NCI-H748 treated with DMSO at 0.1 percent for 48 hours (cell line): ENCODE measurements at regions not wholly inside any gene's neighbourhood (a gene's known extent, or its start where the extent isn't known, plus 50 kb on each side); places are given as distances from the start of the nearest gene placed in this dataset.
"Not testable (repeated sequence)": the region's sequence is repeated elsewhere in the genome, so short reads cannot be mapped to it uniquely, and the experiment has no call there.

ENCODE experiments used
- DNase-seq: peaks from one replicate; lab custom pipeline; 2025; lab: John Stamatoyannopoulos, UW

- DNase-seq: no peak
Measured at GRCh38 chr5:112573441-112573840, 154.4 kb upstream of the EPB41L4A start.

DNA sequence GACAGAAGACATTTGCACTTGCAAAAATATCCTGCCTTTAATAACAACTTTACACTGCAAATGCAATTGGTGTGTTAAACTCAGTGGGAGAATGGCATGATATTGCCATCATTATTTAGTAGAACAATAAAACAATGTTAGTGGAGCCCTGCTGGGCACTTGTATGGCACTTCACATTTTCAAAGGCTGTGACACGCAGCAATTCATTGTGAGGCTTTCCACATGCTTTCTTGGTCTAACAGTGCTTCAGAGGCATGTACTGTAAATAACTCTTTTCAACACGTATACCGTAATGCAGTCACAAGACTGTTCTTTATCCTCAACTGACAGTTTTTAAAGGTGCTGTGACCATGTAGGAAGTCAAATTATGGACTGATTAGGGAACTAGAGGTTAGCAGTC, 155.5 kb upstream of the EPB41L4A start:
- DNase-seq: peak; percentile 5

GRCh38 chr5:112576298-112576925, 157.3 kb upstream of the EPB41L4A start:
- DNase-seq: no peak

DNA sequence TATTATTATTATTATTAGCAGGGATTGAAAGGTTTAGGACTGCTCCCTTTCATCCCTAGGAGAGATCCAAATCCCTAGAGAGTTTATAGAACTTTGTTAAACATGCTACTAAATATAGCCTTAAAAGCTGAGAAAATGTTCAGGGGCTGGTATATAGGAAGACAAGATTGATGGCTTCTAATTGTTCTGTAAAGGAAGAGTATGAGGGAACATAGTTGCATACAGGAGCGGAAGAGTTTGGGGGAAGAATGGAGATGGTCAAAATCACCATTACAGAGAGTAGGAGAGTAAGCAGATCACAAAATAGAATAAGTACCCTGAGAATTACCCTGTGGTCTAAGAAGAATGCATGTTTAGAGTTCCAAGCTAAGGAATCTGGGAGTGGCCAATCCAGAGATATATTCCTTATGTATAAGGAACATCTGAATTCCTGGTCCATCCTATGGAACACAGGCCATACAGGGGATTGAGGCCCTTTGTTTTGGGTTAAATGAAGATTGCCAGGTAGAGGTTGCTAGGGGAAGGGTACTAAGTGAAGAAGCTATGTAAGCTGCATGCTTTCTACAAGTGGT, 158.0 kb upstream of the APC start:
- DNase-seq: no peak

DNA sequence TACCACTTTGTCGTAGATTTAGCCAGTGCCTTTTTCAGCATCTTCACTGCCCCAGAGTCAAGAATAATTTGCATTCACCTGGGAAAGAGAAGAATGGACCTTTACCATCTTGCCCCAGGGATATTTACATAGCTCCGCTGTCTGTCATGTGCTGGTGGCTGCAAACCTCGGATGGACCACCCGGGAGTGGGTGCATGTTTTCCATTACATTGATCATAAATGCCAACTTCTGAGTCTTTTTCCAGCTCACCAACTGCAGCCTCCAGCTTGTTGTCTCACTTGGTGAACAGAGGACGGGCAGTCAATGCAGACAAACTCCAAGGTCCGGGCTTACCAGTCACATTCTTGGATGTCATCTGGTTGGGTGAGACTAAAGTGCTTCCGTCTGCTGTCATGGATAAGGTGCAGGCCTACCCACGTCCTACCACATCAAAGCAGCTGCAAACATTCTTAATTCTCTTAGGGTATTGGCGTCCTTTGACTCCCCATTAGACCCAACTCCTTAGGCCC, 155.8 kb upstream of the APC start:
- DNase-seq: no peak

GRCh38 chr5:112583166-112583565, 154.5 kb upstream of the APC start:
- no peak for DNase-seq

GRCh38 chr5:112584781-112585180, 152.9 kb upstream of the APC start:
- no peak for DNase-seq

DNA sequence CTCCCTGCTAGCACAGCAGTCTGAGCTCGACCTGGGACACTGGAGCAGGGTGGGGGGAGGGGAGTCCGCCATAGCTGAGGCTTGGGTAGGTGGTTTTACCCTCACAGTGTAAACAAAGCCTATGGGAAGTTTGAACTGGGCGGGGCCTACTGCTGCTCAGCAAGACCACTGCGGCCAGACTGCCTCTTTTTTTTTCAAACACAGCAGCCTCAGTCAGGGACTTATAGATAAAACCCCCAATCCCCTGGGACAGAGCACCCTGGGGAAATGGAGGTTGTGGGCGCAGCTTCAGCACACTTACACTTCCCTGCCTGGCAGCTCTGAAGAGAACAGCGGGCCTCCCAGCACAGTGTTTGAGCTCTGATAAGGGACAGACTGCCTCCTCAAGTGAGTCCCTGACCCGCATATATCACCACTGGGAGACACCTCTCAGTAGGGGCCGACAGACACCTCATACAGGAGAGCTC, 151.1 kb upstream of the APC start:
- no peak for DNase-seq

GRCh38 chr5:112590858-112591257, 146.8 kb upstream of the APC start:
- not testable (repeated sequence) for DNase-seq

DNA sequence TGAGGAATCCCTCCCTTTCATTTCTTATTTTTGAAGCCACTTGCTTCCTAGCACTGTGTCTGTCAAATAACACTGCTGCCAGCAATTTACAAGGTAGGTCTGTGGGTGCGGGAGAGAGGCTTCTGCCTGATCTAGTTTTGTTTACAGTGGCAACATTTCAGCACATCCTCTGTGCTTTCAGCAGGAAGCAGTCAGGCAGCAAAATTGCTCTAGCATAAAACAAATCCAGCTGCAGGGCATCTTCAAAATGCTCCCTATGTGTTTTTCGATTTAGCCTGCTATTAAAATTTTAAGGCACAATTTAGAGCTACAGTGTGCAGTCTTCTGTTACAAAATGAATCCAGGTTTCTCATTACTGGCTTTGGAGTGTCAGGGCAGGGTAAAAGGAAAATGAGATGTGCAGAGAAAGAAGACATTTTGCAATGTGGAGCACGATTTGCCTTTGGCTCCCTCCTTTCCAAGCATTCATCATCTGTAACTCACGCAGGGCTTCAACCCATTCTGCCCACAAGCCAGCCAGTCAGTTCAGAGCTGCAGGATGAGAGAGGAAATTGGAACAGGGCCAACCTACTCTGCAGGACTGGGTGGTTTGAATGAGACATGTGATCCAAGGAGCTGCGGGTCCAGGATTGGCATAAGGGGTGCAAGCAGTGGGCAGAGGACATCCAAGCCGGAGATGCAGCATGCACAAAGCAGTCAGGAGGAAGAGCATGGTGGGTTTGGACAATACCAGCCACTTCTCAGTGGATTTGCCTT, 143.4 kb upstream of the APC start:
- DNase-seq: no peak

GRCh38 chr5:112594941-112595340, 142.7 kb upstream of the APC start:
- no peak for DNase-seq

DNA sequence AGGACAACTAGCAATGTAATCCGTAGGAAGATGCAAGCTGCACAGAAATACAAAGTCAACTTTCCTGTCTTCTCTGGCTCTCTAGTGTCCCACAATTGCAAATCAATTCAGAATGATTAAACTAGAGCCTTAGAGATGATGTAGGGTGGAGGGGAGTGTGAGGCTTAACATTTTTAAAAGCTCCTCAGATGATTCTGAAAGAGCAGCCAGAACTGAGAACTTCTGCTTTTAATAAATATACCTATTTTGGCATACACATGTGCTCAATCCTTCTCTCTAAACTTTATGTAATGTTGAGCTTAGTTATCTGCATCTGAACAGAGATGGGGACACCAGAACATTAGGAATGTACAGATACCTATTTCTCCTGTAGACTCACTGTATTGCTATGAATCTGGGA, 139.9 kb upstream of the APC start:
- no peak for DNase-seq

GRCh38 chr5:112600510-112600909, 137.2 kb upstream of the APC start:
- DNase-seq: not testable (repeated sequence)

- DNase-seq: no peak
Measured at GRCh38 chr5:112604732-112605630, 132.7 kb upstream of the APC start.

DNA sequence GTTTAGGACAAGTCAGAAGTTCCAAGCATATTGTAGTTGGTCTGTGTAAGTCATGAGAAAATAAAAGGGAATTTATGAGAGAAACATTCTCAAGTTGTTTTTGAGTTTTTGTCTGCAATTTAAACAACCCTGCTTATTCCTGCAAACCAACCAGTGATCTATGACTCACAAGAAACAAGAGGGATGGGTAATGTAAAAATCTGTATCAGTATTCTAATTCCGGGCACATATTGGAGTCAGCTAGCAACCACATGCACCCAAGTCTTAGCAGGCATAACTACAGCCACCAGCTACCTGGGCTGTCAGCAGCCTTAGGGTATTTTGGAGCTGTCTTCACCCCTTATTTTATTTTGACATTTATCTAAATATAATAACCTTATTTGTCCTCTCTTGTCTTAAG, 128.7 kb upstream of the APC start:
- no peak for DNase-seq

DNA sequence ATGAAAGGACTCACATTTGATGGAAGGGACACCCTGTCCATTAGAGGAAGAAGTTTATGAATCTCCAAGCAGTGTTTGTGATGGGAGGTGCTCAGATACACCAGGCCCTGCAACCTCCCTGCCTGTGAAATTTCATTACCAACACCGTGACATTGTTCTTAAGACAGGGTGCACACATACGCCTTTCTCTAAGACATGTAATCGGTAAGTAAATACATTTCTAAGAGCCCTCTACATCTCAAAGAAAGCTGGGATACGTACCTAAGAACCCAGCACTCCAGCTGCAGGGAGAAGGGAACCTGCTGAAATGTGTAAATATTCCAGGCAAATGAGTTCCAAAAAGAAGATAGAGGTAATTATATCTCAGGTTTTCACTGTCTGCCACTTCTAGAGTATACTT, 125.0 kb upstream of the APC start:
- no peak for DNase-seq

DNA sequence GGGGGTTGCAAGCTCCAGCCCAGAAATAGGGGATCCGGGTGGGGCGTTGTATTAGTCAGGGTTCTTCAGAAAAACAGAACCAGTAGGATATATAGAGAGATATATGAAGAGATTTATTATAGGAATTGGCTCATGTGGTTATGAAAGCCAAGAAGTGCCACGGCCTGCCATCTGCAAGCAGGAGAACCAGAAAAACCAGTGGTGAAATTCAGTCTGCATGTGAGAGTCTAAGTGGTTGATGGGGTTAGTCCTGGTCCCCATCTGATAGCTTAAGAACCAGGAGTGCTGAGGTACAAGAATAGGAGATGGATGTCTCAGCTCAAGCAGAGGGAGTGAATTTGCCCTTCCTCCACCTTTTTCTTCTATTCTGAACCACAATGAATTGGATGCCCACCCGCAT, 123.4 kb upstream of the APC start:
- no peak for DNase-seq

- no peak for DNase-seq
Measured at GRCh38 chr5:112614986-112615385, 122.7 kb upstream of the APC start.

DNA sequence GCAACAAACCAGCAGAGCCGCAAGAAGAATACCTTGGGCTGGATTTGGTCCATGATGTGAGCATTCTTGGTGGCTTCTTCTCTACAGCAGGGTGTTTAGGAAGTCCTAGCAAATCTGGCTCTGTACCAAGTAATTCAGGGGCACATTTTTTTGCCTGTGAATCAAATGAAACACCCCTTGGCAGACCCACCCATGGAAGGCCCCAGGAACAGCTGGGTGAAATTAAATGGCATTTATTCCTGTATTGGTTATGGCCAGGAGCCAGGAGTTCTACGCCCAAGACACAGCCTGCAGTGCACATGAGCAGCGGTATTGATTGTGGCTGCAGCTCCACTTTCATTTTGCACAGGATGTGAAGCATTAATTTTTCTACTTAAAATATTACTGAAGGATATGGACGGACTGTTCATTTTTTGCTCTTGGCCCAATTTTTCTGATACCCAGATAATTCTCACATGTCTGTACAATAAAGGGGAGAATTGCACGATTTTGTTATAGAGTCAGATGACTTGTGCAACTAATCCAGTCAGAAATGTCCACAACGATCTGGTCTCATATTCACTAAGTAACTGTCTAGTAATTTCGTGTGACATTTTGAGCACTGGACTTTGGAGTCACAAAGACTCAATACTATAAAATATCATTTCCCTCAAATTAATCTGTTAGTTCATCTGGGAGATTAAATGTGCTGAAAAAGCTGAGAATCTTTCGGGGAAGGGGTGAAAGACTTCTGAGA, 120.7 kb upstream of the APC start:
- no peak for DNase-seq

DNA sequence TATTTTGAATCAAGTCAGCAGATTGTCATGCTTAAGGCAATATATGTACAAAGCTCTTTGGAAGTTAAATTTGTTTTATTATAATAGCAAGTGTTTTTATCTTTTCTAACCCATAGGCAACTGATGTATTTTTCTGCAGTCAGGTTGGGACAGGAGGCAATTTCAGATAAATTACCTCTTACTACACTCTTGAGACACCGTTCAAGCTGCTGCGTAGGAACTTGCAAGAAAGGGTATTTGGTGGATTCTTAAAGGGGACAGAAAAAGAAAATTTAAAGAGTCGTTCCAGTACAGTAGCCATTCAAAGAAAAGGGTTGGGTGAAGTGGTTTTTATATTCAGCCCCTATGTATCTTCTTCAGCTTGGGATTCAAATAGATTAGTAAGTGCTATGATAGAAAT, 112.4 kb upstream of the APC start:
- no peak for DNase-seq

- no peak for DNase-seq
Measured at GRCh38 chr5:112625689-112626438, 111.8 kb upstream of the APC start.
